ENCODE measurements at regions not wholly inside any gene's neighbourhood (a gene's known extent, or its start where the extent isn't known, plus 50 kb on each side); places are given as distances from the start of the nearest gene placed in this dataset.
A peak's percentile ranks its signal among the peaks of the same experiment; 100 is the strongest.
"Not testable (repeated sequence)": the region's sequence is repeated elsewhere in the genome, so short reads cannot be mapped to it uniquely, and the experiment has no call there.

GRCh38 chr4:87716371-87717265, 66.5 kb downstream of the DMP1 start:
- Mint-ChIP-seq H3K9me3 (no peaks in the 10 kb centered on the region), H3K36me3 (no peaks in the 10 kb centered on the region), H3K27ac (no peak overlapping the region), H3K4me1 (no peaks in the 10 kb centered on the region), H3K4me3 (no peak overlapping the region)
- DNase-seq (ENCODE audit: low spot score in 2 of 2): no peak
- ATAC-seq: no peak

GRCh38 chr4:87717276-87718031, 67.4 kb downstream of the DMP1 start:
- Mint-ChIP-seq H3K27ac (no peak overlapping the region), H3K4me3 (no peak overlapping the region), H3K4me1 (no peaks in the 10 kb centered on the region), H3K36me3 (no peaks in the 10 kb centered on the region), H3K9me3 (no peaks in the 10 kb centered on the region)
- DNase-seq (ENCODE audit: low spot score in 2 of 2) (no peak), ATAC-seq (peak; percentile 11)

- H3K9me3 Mint-ChIP-seq: no peaks in the 10 kb centered on the region
- no peak overlapping the region for H3K4me3 Mint-ChIP-seq
- ATAC-seq: no peak
- no peaks in the 10 kb centered on the region for H3K4me1 Mint-ChIP-seq
- H3K27ac Mint-ChIP-seq: no peak overlapping the region
- DNase-seq (ENCODE audit: low spot score in 2 of 2): no peak
- H3K36me3 Mint-ChIP-seq: no peaks in the 10 kb centered on the region
These were observed 68.2 kb downstream of the DMP1 start for GRCh38 chr4:87718217-87718835.

- ATAC-seq (no peak), DNase-seq (ENCODE audit: low spot score in 2 of 2) (no peak)
- H3K36me3 Mint-ChIP-seq: no peaks in the 10 kb centered on the region
These were observed 70.1 kb downstream of the DMP1 start for GRCh38 chr4:87720094-87720691.

GRCh38 chr4:87725287-87725686, 74.1 kb upstream of the IBSP start:
- not testable (repeated sequence) for H3K4me1 Mint-ChIP-seq; H3K9me3 Mint-ChIP-seq; ATAC-seq; H3K4me3 Mint-ChIP-seq; H3K36me3 Mint-ChIP-seq; DNase-seq (ENCODE audit: low spot score in 2 of 2); H3K27ac Mint-ChIP-seq

More at GRCh38 chr4:87720094-87720691, 70.1 kb downstream of the DMP1 start:
- Mint-ChIP-seq H3K27ac (no peak overlapping the region), H3K9me3 (peaks cover 3% of the 10 kb centered on the region), H3K4me1 (no peaks in the 10 kb centered on the region), H3K4me3 (no peak overlapping the region)

GRCh38 chr4:87732033-87732765, 67.2 kb upstream of the IBSP start:
- Mint-ChIP-seq H3K4me3 (no peak overlapping the region), H3K36me3 (no peaks in the 10 kb centered on the region), H3K4me1 (no peaks in the 10 kb centered on the region), H3K27ac (no peak overlapping the region), H3K9me3 (no peaks in the 10 kb centered on the region)
- DNase-seq (ENCODE audit: low spot score in 2 of 2) (no peak), ATAC-seq (no peak)

- ATAC-seq (no peak), DNase-seq (ENCODE audit: low spot score in 2 of 2) (no peak)
- Mint-ChIP-seq H3K4me1 (no peaks in the 10 kb centered on the region), H3K4me3 (no peak overlapping the region), H3K36me3 (no peaks in the 10 kb centered on the region), H3K27ac (no peak overlapping the region), H3K9me3 (no peaks in the 10 kb centered on the region)
These were observed 65.3 kb upstream of the IBSP start for GRCh38 chr4:87734084-87734483.

GRCh38 chr4:87734936-87735335, 64.4 kb upstream of the IBSP start:
- H3K4me3 Mint-ChIP-seq: no peak overlapping the region
- H3K9me3 Mint-ChIP-seq: no peaks in the 10 kb centered on the region
- H3K36me3 Mint-ChIP-seq: no peaks in the 10 kb centered on the region
- no peak overlapping the region for H3K27ac Mint-ChIP-seq
- ATAC-seq (peak; percentile 39), DNase-seq (ENCODE audit: low spot score in 2 of 2) (no peak)
- H3K4me1 Mint-ChIP-seq: no peaks in the 10 kb centered on the region

- Mint-ChIP-seq H3K27ac (no peak overlapping the region), H3K36me3 (no peaks in the 10 kb centered on the region), H3K4me1 (no peaks in the 10 kb centered on the region), H3K4me3 (no peak overlapping the region), H3K9me3 (no peaks in the 10 kb centered on the region)
- DNase-seq (ENCODE audit: low spot score in 2 of 2) (no peak), ATAC-seq (no peak)
These were observed 60.9 kb upstream of the IBSP start for GRCh38 chr4:87738483-87738882.

GRCh38 chr4:87739494-87739893, 59.9 kb upstream of the IBSP start:
- Mint-ChIP-seq H3K4me1 (no peaks in the 10 kb centered on the region), H3K4me3 (no peak overlapping the region), H3K27ac (no peak overlapping the region), H3K36me3 (no peaks in the 10 kb centered on the region), H3K9me3 (no peaks in the 10 kb centered on the region)
- DNase-seq (ENCODE audit: low spot score in 2 of 2) (no peak), ATAC-seq (no peak)

- no peaks in the 10 kb centered on the region for H3K9me3 Mint-ChIP-seq
- DNase-seq (ENCODE audit: low spot score in 2 of 2): no peak
- H3K4me3 Mint-ChIP-seq: no peak overlapping the region
- H3K4me1 Mint-ChIP-seq: no peaks in the 10 kb centered on the region
- H3K36me3 Mint-ChIP-seq: no peaks in the 10 kb centered on the region
- ATAC-seq: peak; percentile 50
- no peak overlapping the region for H3K27ac Mint-ChIP-seq
These were observed 54.1 kb upstream of the IBSP start for GRCh38 chr4:87745064-87745807.

GRCh38 chr4:87746001-87746400, 53.4 kb upstream of the IBSP start:
- H3K4me1 Mint-ChIP-seq: no peaks in the 10 kb centered on the region
- no peak overlapping the region for H3K27ac Mint-ChIP-seq
- H3K4me3 Mint-ChIP-seq: no peak overlapping the region
- no peaks in the 10 kb centered on the region for H3K9me3 Mint-ChIP-seq
- no peak for DNase-seq (ENCODE audit: low spot score in 2 of 2)
- H3K36me3 Mint-ChIP-seq: no peaks in the 10 kb centered on the region
- peak; percentile 19 for ATAC-seq

Data from stimulated activated effector memory CD8-positive, alpha-beta T cell treated with anti-CD3 and anti-CD28 coated beads, Interleukin-12 subunit alpha, Interleukin-12 subunit beta, amount 100 ng/mL, for 72 hours (primary cell).